Natural killer cell (primary cell): ENCODE measurements at regions not wholly inside any gene's neighbourhood (a gene's known extent, or its start where the extent isn't known, plus 50 kb on each side); places are given as distances from the start of the nearest gene placed in this dataset.

Experiments used
- ATAC-seq, 3 donors: fragments of 150-1000 bp in 2 of 3; fragments of 200-7000 bp in 1 of 3; cut with Tn5 transposase; 1 replicate in 1 of 3; 2 replicates in 2 of 3; pipeline ENCODE4 v1.10.0; 2021; ENCODE audit warnings: mild to moderate bottlenecking in 2 of 3, moderate library complexity in 2 of 3
- DNase-seq, 2 donors: peaks; one replicate each; pipeline versions ENCODE4 v3.0.0 to v3.0.0-alpha.2; 2013 to 2021; ENCODE audit warnings: mixed read lengths in 1 of 2
- H3K27ac ChIP-seq: one replicate; pipeline ENCODE4 v1.5.1; 2013; ENCODE audit warnings: mild to moderate bottlenecking, low read length
- H3K27me3 ChIP-seq: one replicate; pipeline ENCODE4 v1.6.1; 2013; ENCODE audit warnings: low read length; ENCODE audit not compliant: control insufficient read depth, insufficient read depth
- H3K36me3 ChIP-seq: one replicate; pipeline ENCODE4 v1.6.1; 2013; ENCODE audit warnings: low read length; ENCODE audit not compliant: control insufficient read depth, insufficient read depth
- H3K4me1 ChIP-seq: one replicate; pipeline ENCODE4 v1.6.1; 2013; ENCODE audit warnings: low read length; ENCODE audit not compliant: control insufficient read depth, insufficient read depth
- H3K4me3 ChIP-seq: one replicate; pipeline ENCODE4 v1.5.1; 2013; ENCODE audit warnings: low read length
- H3K9me3 ChIP-seq: one replicate; pipeline ENCODE4 v1.6.1; 2013; ENCODE audit warnings: low read length; ENCODE audit not compliant: control insufficient read depth, insufficient read depth
- H3K27ac Mint-ChIP-seq, 2 donors: one replicate each; pipeline ENCODE4 v1.8.0; 2022; ENCODE audit warnings: mild to moderate bottlenecking in 2 of 2, mixed read lengths in 2 of 2, moderate library complexity in 1 of 2
- H3K27me3 Mint-ChIP-seq, 2 donors: one replicate each; pipeline ENCODE4 v1.8.0; 2022; ENCODE audit warnings: low read depth in 2 of 2, mixed read lengths in 2 of 2
- H3K36me3 Mint-ChIP-seq: one replicate; pipeline ENCODE4 v1.8.0; 2022; ENCODE audit warnings: mixed read lengths
- H3K4me1 Mint-ChIP-seq, 2 donors: one replicate each; pipeline ENCODE4 v1.8.0; 2022; ENCODE audit warnings: mixed read lengths in 2 of 2
- H3K4me3 Mint-ChIP-seq: one replicate; pipeline ENCODE4 v1.8.0; 2022; ENCODE audit warnings: mild to moderate bottlenecking, moderate library complexity, mixed read lengths
- H3K9me3 Mint-ChIP-seq, 2 donors: one replicate each; pipeline ENCODE4 v1.8.0; 2022; ENCODE audit warnings: mixed read lengths in 2 of 2
- WGBS: methylation state at CpG from one replicate; pipeline ENCODE4 v1.1.7; 2013; ENCODE audit warnings: missing lambda C conversion rate; ENCODE audit not compliant: insufficient coverage; 5-methylcytosine and 5-hydroxymethylcytosine counted together
- intact Hi-C: fragments of 100-400 bp; cut with micrococcal nuclease; formaldehyde crosslinking; loops from one replicate; pipeline ENCODE4 v1.14.2; 2022
- TF ChIP-seq, protein P1 (sequence below): fragments of 200-600 bp; IDR thresholded peaks from one replicate; pipeline ENCODE4 v1.8.0; 2022; ENCODE audit warnings: antibody characterized with exemption

GRCh38 chrY:8781184-8781890 lies 555.9 kb upstream of the TSPY4 start:
- ATAC-seq (no peak), DNase-seq (no peak)
- no peak overlapping the region for H3K4me3 ChIP-seq
- Mint-ChIP-seq H3K27ac (no peak overlapping the region), H3K4me3 (no peak overlapping the region), H3K36me3 (no peaks in the 10 kb centered on the region), H3K9me3 (no peaks in the 10 kb centered on the region), H3K27me3 (no peaks in the 10 kb centered on the region), H3K4me1 (no peaks in the 10 kb centered on the region)
- H3K27ac ChIP-seq: no peak overlapping the region
- H3K4me1 ChIP-seq: no peaks in the 10 kb centered on the region
- TF ChIP-seq, protein P1, sequence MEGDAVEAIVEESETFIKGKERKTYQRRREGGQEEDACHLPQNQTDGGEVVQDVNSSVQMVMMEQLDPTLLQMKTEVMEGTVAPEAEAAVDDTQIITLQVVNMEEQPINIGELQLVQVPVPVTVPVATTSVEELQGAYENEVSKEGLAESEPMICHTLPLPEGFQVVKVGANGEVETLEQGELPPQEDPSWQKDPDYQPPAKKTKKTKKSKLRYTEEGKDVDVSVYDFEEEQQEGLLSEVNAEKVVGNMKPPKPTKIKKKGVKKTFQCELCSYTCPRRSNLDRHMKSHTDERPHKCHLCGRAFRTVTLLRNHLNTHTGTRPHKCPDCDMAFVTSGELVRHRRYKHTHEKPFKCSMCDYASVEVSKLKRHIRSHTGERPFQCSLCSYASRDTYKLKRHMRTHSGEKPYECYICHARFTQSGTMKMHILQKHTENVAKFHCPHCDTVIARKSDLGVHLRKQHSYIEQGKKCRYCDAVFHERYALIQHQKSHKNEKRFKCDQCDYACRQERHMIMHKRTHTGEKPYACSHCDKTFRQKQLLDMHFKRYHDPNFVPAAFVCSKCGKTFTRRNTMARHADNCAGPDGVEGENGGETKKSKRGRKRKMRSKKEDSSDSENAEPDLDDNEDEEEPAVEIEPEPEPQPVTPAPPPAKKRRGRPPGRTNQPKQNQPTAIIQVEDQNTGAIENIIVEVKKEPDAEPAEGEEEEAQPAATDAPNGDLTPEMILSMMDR: no peak
- intact Hi-C loops: no loop called here
- WGBS: 92% methylated on average over 1 of the region's 4 CpGs
- H3K9me3 ChIP-seq: no peaks in the 10 kb centered on the region
- no peaks in the 10 kb centered on the region for H3K27me3 ChIP-seq
- H3K36me3 ChIP-seq: no peaks in the 10 kb centered on the region

- Histone ChIP-seq H3K27ac (no peak overlapping the region), H3K27me3 (no peaks in the 10 kb centered on the region), H3K9me3 (no peaks in the 10 kb centered on the region), H3K4me3 (no peak overlapping the region), H3K4me1 (no peaks in the 10 kb centered on the region), H3K36me3 (no peaks in the 10 kb centered on the region)
- Mint-ChIP-seq H3K36me3 (no peaks in the 10 kb centered on the region), H3K27ac (no peak overlapping the region), H3K4me1 (no peaks in the 10 kb centered on the region), H3K27me3 (no peaks in the 10 kb centered on the region), H3K9me3 (peaks cover 0 to 5% of the 10 kb centered on the region in 2 donors), H3K4me3 (no peak overlapping the region)
- WGBS: no CpG with 5 or more reads among the region's 2 CpGs
- no peak for ATAC-seq
- intact Hi-C loops: no loop called here
- no peak for DNase-seq
- TF ChIP-seq, protein P1: no peak
Observed at GRCh38 chrY:8794561-8794960, 542.7 kb upstream of the TSPY4 start.

- DNase-seq (no peak), ATAC-seq (no peak)
- Mint-ChIP-seq H3K4me1 (no peaks in the 10 kb centered on the region), H3K27me3 (no peaks in the 10 kb centered on the region), H3K27ac (no peak overlapping the region), H3K9me3 (no peaks in the 10 kb centered on the region), H3K4me3 (no peak overlapping the region), H3K36me3 (no peaks in the 10 kb centered on the region)
- no peaks in the 10 kb centered on the region for H3K9me3 ChIP-seq
- no peaks in the 10 kb centered on the region for H3K27me3 ChIP-seq
- H3K4me3 ChIP-seq: no peak overlapping the region
- TF ChIP-seq, protein P1: no peak
- H3K27ac ChIP-seq: no peak overlapping the region
- WGBS: no CpG with 5 or more reads among the region's 3 CpGs
- intact Hi-C loops: no loop called here
- H3K4me1 ChIP-seq: no peaks in the 10 kb centered on the region
- H3K36me3 ChIP-seq: no peaks in the 10 kb centered on the region
Observed at GRCh38 chrY:8804317-8804716, 532.9 kb upstream of the TSPY4 start.
